ENCODE measurements at regions not wholly inside any gene's neighbourhood (a gene's known extent, or its start where the extent isn't known, plus 50 kb on each side); places are given as distances from the start of the nearest gene placed in this dataset.

DNA sequence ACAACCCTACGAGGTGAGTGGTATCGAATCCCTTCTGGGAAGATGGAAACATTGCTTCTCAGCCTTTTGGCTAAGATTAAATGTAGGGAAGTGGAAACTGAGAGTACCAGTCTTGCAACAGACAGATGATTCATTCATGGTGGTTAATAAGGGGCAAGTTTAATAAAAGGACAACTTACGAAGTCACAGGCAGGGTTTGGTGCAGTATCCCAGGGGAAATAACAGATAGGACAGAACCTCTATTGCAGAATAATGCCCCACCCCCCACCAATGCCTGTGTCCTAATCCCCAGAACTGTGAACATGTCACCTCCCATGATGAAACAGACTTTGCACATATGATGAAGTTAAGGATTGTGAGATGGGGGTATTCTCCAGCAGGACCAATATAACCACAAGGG lies 212.5 kb downstream of the TBX5 start:
- H3K27ac ChIP-seq (ENCODE audit: low read length) = no peak overlapping the region
- Mint-ChIP-seq H3K9me3 (peaks cover 0 to 8% of the 10 kb centered on the region in 2 donors), H3K36me3 (peaks cover 5% of the 10 kb centered on the region), H3K4me3 (no peak overlapping the region), H3K4me1 (no peaks in the 10 kb centered on the region), H3K27ac (no peak overlapping the region), H3K27me3 (ENCODE audit: low read depth in 2 of 2) (peaks cover 0 to 8% of the 10 kb centered on the region in 2 donors)
- no peaks in the 10 kb centered on the region for H3K9me3 ChIP-seq (ENCODE audit: control insufficient read depth, insufficient read depth, low read length)
- no peaks in the 10 kb centered on the region for H3K27me3 ChIP-seq (ENCODE audit: control insufficient read depth, insufficient read depth, low read length)
- no peaks in the 10 kb centered on the region for H3K4me1 ChIP-seq (ENCODE audit: control insufficient read depth, insufficient read depth, low read length)
- intact Hi-C loops (cut with micrococcal nuclease) = no loop called here
- ATAC-seq (no peak), DNase-seq (no peak)
- TF ChIP-seq, protein P1, sequence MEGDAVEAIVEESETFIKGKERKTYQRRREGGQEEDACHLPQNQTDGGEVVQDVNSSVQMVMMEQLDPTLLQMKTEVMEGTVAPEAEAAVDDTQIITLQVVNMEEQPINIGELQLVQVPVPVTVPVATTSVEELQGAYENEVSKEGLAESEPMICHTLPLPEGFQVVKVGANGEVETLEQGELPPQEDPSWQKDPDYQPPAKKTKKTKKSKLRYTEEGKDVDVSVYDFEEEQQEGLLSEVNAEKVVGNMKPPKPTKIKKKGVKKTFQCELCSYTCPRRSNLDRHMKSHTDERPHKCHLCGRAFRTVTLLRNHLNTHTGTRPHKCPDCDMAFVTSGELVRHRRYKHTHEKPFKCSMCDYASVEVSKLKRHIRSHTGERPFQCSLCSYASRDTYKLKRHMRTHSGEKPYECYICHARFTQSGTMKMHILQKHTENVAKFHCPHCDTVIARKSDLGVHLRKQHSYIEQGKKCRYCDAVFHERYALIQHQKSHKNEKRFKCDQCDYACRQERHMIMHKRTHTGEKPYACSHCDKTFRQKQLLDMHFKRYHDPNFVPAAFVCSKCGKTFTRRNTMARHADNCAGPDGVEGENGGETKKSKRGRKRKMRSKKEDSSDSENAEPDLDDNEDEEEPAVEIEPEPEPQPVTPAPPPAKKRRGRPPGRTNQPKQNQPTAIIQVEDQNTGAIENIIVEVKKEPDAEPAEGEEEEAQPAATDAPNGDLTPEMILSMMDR (IDR thresholded peaks at IDR 0.05) = no peak
- H3K36me3 ChIP-seq (ENCODE audit: control insufficient read depth, insufficient read depth, low read length) = no peaks in the 10 kb centered on the region
- 74% methylated on average over 3 of the region's 3 CpGs for WGBS (ENCODE audit: insufficient coverage)
- no peak overlapping the region for H3K4me3 ChIP-seq (ENCODE audit: low read length)

DNA sequence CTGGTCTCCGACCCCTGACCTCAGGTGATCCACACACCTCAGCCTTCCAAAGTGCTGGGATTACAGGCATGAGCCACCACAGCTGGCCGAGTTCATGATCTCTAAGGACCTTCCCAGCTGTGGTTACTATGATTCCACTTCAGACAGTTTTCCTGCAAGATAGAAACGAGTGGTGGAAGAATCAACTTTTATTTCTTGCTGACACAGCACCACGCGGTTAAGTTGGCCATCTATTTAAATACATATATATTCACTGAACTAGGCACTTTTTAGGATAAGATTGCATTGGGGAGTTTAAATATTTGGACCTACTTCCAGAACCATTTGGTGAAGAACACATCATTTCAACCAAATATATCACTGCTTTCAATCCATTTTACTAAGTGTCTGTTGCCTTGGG lies 213.4 kb downstream of the TBX5 start:
- H3K4me1 Mint-ChIP-seq = no peaks in the 10 kb centered on the region
- H3K4me3 Mint-ChIP-seq = no peak overlapping the region
- Histone ChIP-seq H3K4me3 (ENCODE audit: low read length) (no peak overlapping the region), H3K27ac (ENCODE audit: low read length) (no peak overlapping the region), H3K36me3 (ENCODE audit: control insufficient read depth, insufficient read depth, low read length) (no peaks in the 10 kb centered on the region), H3K4me1 (ENCODE audit: control insufficient read depth, insufficient read depth, low read length) (no peaks in the 10 kb centered on the region), H3K27me3 (ENCODE audit: control insufficient read depth, insufficient read depth, low read length) (no peaks in the 10 kb centered on the region), H3K9me3 (ENCODE audit: control insufficient read depth, insufficient read depth, low read length) (no peaks in the 10 kb centered on the region)
- TF ChIP-seq, protein P1 (IDR thresholded peaks at IDR 0.05) = no peak
- peaks cover 0 to 8% of the 10 kb centered on the region in 2 donors for H3K9me3 Mint-ChIP-seq
- peaks cover 5% of the 10 kb centered on the region for H3K36me3 Mint-ChIP-seq
- ATAC-seq (no peak), DNase-seq (no peak)
- H3K27me3 Mint-ChIP-seq (ENCODE audit: low read depth in 2 of 2) = peaks cover under 1 to 8% of the 10 kb centered on the region in 2 donors
- H3K27ac Mint-ChIP-seq = no peak overlapping the region
- intact Hi-C loops (cut with micrococcal nuclease) = no loop called here
- WGBS (ENCODE audit: insufficient coverage) = 80% methylated on average over 3 of the region's 5 CpGs

DNA sequence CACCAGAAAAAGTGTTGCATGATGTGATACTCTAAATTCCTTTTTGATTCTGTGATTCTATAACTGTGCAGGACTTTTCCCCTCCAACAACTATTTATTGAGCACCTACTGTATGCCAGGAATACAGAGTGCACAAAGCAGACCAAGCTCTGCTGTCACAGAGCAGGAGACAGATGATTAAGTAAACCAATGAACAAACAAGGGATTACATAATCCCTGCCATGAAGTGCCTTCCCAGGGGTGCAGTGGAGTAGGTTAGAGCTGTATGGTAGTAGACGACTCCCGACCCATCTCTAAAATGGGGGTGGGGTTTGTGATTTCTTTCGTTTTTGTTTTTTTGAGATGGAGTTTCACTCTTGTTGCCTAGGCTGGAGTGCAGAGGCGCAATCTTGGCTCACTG lies 213.9 kb downstream of the TBX5 start:
- H3K36me3 ChIP-seq (ENCODE audit: control insufficient read depth, insufficient read depth, low read length) = no peaks in the 10 kb centered on the region
- peaks cover 2 to 8% of the 10 kb centered on the region in 2 donors for H3K27me3 Mint-ChIP-seq (ENCODE audit: low read depth in 2 of 2)
- DNase-seq (no peak), ATAC-seq (no peak)
- no peaks in the 10 kb centered on the region for H3K4me1 Mint-ChIP-seq
- no peaks in the 10 kb centered on the region for H3K9me3 ChIP-seq (ENCODE audit: control insufficient read depth, insufficient read depth, low read length)
- WGBS (ENCODE audit: insufficient coverage) = 89% methylated on average over 4 of the region's 4 CpGs
- TF ChIP-seq, protein P1 (IDR thresholded peaks at IDR 0.05) = no peak
- no peaks in the 10 kb centered on the region for H3K27me3 ChIP-seq (ENCODE audit: control insufficient read depth, insufficient read depth, low read length)
- intact Hi-C loops (cut with micrococcal nuclease) = no loop called here
- peaks cover 5% of the 10 kb centered on the region for H3K36me3 Mint-ChIP-seq
- H3K27ac ChIP-seq (ENCODE audit: low read length) = no peak overlapping the region
- H3K27ac Mint-ChIP-seq = no peak overlapping the region
- H3K4me3 Mint-ChIP-seq = no peak overlapping the region
- H3K9me3 Mint-ChIP-seq = peaks cover 0 to 8% of the 10 kb centered on the region in 2 donors
- no peaks in the 10 kb centered on the region for H3K4me1 ChIP-seq (ENCODE audit: control insufficient read depth, insufficient read depth, low read length)
- no peak overlapping the region for H3K4me3 ChIP-seq (ENCODE audit: low read length)

DNA sequence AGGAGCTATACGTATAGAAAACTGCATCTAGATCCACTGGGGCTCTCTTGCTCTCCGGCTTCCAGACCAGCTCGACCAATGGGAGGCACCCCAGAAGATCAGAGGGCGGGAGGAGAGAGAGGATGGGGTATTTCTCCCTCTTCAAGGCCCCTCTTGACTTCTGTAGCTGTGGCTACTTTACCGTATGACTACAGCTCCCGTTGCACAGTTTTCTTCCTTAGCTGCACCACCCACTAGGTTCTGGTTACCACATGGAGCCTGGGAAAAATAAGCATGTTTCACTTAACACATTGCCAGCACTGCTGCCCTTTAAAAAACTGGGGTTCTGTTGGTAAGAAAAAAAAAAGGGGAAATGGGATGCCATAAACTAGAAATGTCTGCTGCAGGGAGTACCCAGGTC lies 214.4 kb downstream of the TBX5 start:
- TF ChIP-seq, protein P1 (IDR thresholded peaks at IDR 0.05) = no peak
- Histone ChIP-seq H3K9me3 (ENCODE audit: control insufficient read depth, insufficient read depth, low read length) (no peaks in the 10 kb centered on the region), H3K36me3 (ENCODE audit: control insufficient read depth, insufficient read depth, low read length) (no peaks in the 10 kb centered on the region), H3K27me3 (ENCODE audit: control insufficient read depth, insufficient read depth, low read length) (no peaks in the 10 kb centered on the region), H3K4me3 (ENCODE audit: low read length) (no peak overlapping the region), H3K4me1 (ENCODE audit: control insufficient read depth, insufficient read depth, low read length) (no peaks in the 10 kb centered on the region), H3K27ac (ENCODE audit: low read length) (no peak overlapping the region)
- DNase-seq (no peak), ATAC-seq (no peak)
- no peak overlapping the region for H3K4me3 Mint-ChIP-seq
- intact Hi-C loops (cut with micrococcal nuclease) = no loop called here
- peaks cover 0 to 8% of the 10 kb centered on the region in 2 donors for H3K9me3 Mint-ChIP-seq
- no peaks in the 10 kb centered on the region for H3K4me1 Mint-ChIP-seq
- no peak overlapping the region for H3K27ac Mint-ChIP-seq
- H3K27me3 Mint-ChIP-seq (ENCODE audit: low read depth in 2 of 2) = peaks cover 2 to 8% of the 10 kb centered on the region in 2 donors
- 71% methylated on average over 6 of the region's 6 CpGs for WGBS (ENCODE audit: insufficient coverage)
- peaks cover 5% of the 10 kb centered on the region for H3K36me3 Mint-ChIP-seq
